Midbrain (tissue), 1 donor: ENCODE measurements at regions not wholly inside any gene's neighbourhood (a gene's known extent, or its start where the extent isn't known, plus 50 kb on each side); places are given as distances from the start of the nearest gene placed in this dataset.

Source experiments
- DNase-seq: peaks from one replicate; lab custom pipeline; 2025; lab: John Stamatoyannopoulos, UW

DNA sequence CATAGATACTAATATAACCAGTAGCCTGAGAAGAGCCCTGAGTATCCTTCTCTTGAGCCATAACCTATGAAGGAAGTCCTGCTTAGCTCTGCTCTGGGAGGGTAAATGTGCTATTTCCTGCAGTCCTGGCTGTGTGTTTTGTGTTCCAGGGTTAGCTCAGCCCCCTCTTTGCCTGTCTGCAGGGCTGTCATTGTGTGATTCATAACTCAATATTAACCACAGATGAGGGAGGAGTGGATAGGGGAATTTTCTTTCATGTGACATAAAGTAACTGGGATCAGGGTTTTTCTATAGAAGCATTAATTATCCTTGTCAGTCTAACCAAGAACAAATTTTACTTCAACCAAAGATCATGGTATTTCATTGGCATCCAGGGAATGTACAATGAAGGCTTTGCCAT lies 183.3 kb upstream of the ZBTB20 start:
- no peak for DNase-seq

DNA sequence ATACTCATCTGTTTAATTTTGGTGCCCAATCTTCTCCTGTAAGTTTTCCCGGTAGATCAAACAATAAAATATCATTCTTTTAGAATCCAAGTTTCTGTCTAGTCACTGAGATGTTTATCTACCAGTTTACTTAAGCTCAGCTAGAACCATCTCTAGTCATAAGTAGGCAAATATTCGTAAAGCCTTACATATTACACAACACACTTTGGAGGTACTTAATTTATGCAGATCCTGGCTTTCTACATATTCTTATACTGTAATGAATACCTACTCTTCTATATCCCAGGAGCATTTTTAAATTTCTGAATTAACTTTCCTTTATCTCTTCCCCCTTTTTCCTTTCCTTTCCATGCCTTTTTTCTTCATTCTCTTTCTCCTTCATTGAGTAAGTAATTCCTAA lies 185.9 kb upstream of the ZBTB20 start:
- DNase-seq, result no peak

DNA sequence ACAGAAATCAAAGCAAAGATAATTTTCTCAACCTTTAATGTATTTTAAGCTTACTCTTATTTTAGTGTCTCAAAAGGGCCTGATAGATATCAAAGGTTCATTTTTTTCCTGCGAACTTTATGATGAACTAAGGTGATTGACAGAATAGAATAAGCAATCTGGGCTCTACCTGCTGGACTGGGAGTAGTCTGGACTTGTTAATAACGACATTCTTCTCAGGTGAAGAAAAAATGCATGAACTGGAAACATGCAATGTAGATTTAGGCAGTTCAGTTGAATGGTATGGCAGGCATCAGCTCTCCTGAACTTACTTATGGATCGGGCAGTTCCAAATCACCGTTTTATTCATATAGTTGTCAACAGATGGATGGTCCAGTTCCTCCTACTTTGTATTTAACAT lies 189.7 kb upstream of the ZBTB20 start:
- DNase-seq, result no peak

DNA sequence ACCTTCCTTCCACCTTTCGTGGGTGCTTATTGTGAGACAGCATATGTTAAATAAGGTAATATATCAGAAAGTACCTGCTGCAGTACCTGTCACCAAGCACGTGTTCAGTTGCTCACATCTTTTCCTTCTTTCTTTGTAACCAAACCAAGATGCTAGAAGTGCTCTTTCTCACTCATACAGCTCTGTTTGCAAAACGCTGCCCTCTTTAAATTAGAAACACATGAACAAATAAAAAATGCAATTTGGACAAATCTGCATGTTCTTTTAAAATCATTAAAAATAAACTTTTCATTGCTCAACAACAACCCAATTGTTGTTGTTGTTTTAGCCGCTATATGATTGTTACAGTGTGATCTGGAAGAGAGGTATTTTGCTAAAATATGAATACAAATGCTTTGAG lies 193.5 kb upstream of the ZBTB20 start:
- DNase-seq, result no peak

DNA sequence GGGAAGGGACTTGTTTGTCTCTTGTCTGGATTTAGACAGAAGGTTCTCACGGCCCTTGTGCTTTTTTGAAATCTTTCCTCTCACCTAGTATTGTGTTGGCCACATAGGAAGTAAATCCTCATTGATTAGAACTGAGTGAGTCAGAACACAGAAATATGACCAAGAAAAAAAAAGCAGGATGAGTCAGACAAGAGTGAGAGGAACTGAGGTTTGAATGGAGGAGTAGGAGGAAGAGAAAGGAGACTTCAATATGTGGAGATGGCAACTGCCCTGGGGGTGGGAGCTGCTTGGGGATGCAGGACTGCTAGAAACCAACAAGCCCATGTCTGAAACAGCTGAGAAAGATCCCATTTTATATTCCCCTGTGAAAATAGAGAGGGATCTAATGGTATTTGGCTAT lies 194.1 kb upstream of the ZBTB20 start:
- DNase-seq, result no peak

DNA sequence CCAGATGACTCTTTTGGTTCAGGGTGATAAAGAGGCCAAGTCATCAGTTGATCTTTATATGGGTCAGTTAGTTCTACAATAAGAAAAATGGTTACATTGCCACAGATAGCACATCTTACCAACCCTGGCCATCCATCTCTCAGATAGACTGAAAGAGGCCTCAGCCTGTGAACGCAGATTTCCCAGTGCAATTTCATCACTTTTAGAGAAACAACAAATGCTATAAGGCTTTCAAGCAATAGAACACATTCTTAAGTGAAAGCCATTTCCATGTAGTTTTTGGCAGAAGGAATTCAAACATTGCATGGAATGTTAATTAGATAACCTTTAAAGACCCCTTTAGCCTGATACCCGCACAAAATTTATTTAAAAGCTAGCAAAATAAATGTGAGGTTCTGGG lies 200.6 kb upstream of the ZBTB20 start:
- DNase-seq, result no peak

DNA sequence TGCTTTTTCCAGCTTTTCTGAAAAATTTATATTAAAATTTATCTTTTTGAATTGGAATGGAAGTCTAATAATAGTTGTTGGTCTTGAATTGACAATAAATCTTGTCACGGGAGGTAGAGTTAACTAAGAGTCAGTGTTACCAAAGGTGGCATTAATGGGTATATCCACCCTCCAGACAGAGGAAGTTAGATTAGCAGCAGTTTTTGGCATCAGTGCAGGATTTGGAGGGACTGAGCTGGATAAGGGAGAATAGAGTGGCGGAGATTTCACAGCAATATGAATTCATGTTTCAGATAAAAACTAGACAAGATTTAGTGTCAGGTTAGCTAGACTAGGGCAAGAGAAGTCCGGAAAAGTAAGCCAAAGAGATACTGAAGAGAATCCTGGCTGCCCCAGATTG lies 201.3 kb upstream of the ZBTB20 start:
- no peak for DNase-seq

DNA sequence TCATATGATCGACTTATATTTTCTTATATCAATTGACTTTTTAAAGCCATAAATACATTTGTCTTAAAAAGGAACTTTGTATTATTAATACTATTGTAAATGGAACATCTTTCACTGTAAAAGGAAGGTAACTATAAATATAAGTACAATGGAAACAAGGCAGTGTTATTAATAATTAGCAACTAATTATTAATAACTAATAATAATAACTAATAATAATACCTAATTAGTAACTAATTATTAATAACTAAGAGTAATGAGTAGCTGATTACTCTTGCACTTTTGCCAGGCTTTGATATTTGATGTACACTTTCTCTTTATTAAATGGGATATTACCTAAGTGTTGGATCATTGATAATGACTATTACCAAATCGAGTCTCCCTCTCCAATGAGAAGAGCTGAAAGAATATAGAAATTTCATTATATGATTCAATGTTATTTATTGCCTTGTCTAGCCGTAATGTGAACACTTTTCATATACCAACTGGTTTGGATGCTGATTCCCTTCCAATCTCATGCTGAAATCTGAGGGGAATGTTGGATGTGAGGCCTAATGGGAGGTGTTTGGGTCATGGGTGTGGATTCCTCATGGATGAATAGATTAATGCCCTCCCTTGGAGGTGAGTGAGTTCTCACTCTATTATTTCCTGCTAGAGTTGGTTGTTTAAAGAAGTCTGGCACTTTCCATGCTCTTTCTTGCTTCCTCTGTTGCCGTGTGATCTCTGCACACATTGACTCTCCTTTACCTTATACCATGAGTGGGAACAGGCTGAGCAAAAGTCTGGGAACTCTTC lies 202.1 kb upstream of the ZBTB20 start:
- no peak for DNase-seq

DNA sequence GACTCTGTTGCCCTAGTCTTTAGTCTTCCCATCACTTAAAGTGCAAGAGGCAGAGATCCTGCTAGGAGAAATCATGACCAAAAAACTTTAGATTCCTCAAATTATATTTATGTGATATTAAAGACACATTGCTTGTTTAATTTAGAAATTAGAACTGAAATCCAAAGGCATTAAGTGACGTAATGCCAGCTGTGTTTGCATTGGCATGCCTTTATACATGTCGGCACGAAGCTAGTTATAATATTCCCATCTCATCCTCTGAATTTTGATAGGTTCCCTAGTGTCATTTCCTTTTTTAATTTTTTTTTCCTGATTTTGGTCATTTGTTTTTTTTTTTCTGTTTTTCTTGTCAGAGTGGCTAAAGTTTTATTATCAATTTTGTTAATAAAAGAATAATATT lies 203.5 kb upstream of the ZBTB20 start:
- no peak for DNase-seq

DNA sequence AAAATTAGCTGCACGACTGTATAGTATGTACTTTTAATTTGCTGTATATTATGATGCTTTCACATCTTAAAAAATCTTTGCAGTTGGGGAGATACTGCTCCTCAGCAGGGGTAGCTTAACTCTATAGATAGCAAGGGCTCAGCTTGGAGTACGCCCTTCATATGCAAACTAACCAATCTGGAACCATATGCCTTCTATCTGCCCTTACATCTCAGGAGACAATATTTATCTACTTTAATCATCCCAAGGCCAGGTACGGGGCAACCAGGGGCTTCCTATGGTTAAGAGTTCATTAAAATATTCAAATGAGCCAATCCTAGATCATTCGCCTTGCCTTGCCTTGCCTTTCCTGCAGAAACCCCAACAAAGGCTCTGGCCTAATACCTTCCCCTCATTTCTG lies 204.1 kb upstream of the ZBTB20 start:
- DNase-seq, result no peak

DNA sequence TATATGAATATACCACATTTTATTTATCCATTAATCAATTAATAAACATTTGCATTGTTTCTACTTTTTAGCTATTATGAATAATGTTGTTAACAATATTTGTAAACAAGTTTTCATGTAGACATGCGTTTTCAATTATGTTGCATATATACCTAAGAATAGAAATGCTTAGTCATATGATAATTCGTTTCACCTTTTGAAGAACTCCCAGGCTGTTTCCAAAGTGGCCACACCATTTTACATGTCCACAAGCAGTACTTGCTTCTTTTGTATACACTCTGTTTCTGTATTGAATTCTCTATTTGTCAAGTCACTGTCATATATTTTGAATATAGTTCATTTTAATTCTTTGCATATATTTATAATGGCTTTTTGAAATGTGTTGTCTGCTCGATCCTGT lies 206.9 kb upstream of the ZBTB20 start:
- DNase-seq, result no peak

DNA sequence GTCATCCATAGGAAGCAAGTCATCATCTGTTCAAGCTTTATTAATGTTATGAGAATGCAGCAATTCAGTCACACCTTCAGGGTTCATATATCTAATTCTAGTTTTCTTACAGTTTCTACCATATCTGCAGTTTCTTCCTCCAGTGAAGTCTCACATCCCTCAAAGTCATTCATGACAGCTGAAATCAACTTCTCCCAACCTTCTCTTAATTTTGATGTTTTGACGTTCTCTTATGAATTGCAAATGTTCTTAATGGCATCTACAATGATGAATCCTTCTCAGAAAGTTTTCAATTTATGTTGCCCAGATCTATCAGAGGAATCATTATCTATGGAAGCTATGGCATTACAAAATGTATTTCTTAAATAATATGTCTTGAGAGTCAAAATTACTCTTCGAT lies 210.4 kb upstream of the ZBTB20 start:
- DNase-seq, result no peak

DNA sequence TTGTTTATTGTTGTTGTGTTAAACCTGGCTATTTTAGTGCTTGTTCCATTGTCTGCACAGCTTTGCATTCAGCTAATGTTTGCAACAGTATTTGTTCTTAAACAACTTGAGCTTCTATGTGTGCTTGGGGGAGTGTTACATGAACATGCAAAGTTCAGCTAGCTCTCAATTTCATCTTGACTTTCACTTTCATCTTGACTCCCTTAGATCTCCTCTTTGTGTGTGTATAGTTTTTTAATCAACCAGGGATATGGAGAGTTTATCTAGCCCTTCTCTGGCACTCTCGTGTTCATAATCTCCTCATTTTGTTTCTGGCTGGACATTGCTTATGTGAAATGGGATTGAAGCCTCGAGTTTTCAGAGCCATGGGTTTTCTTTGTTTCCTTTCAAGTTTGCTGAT lies 212.4 kb upstream of the ZBTB20 start:
- no peak for DNase-seq

DNA sequence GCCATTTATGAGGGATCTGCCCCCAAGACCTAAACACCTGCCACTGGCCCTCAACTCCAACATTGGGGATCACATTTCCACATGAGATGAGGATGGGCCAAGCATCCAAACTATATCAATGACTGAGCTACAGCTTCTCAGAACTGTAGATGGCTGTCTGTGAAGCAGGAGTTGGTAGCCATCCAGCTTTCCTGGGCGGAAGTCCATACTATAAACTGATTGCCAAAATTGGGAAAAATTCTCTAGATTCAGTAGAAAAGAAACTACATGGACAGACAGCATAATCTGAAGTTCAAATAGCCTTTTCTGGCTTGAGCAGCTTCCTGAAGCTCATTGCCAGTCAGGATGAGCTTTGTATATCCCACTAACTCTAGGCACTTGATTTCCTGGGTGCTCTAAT lies 214.7 kb upstream of the ZBTB20 start:
- no peak for DNase-seq

DNA sequence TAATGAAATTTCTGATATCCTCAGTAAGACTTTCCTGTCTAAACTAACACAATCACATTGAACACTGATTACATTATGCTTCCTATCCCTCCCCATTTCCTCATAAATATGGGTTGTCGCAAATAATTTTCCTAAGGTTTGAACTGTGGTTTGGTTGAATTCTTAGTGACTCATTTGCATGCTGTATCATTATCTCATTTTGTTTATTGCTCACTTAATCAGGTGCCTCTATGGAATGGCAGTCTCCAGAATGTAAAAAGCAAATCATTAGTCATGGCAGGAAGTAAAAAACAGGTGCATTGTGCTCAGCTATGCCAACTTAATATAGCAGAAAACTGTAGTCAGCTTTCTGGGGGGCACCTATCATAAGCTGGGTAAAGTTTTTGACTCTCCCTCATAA lies 216.0 kb upstream of the ZBTB20 start:
- DNase-seq, result no peak

DNA sequence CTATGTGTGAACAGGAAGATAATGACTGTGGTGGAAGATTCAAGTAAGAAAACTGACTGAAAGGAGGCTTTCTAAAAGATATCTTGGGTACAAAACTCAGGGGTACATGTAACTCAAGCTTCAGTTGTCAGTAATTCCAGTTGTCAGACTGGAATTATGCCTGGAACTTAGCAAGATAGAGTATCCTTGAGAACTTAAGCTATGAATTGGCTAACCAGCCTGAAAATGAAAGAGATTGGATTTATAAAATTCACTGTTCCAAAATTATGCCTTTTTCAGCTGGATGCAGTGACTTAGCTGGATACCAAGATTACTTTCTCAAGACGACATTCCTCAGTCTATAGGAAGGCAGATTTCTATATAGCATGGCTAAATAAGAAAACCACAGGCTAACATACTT lies 221.9 kb upstream of the ZBTB20 start:
- DNase-seq, result no peak

DNA sequence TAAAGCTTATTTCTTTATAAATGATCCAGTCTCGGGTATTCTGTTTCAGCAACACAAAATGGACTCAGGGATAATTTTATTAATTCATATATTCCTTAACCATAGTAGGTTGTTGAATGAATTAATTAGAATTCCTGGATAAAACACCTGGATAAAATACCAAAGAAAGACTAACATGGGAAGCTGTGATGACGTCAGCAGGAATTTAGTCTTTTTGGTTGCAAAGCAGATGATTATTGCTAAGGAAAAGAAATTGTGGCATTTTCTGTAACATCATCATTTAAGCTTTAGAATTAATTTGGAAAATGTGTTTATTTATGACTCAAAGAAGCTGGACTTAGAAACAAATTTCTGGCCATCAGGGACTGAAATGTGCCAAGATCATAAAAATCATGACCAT lies 228.3 kb upstream of the ZBTB20 start:
- DNase-seq, result no peak

DNA sequence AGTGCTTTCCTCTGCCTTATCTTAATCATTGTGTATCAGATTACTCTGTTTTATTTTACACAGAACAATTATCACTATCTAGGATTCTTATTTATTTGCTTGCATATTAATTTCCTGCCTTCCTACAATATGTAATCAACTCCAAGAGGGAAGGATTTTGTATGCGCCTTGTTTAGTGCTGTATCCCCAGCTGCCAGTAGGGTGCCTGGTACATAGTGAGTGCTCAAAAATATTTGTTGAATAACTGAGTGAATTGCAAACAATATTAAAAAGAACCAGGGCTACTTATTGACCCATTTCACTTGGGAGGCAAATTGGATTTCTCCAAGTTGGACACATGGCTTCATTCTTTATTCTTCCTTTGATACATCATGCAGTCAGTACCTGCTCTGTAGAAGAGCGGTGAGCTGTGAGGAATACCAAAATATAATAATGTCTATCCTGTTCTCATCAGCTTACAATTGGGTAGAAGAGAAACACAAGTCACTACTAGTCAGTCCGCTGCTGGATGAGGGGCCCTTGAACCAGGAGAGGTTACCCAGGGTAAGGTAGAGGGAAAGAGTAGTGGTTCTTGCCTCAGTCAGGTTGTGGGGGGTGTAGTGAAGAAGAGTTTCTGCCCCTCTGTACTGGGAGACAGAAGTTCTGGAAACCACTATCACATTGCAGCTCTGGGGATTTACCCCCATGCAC lies 233.9 kb upstream of the ZBTB20 start:
- DNase-seq, result no peak

DNA sequence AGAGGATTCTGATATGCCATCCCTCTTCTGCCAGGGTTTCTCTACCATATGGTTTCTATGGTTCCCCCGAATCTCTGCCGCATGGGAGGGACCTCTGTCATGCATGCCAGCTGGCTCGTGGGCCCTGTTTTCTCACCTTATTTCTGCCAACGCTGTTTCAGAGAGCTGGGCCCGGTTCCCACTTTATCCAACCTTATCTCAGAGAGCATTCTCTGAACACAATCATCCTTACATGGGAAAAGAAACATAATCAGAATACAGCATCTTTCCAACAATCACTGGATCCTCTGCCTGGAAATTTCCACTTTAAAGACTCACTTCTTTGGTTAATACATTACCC lies 234.5 kb upstream of the ZBTB20 start:
- DNase-seq, result no peak

DNA sequence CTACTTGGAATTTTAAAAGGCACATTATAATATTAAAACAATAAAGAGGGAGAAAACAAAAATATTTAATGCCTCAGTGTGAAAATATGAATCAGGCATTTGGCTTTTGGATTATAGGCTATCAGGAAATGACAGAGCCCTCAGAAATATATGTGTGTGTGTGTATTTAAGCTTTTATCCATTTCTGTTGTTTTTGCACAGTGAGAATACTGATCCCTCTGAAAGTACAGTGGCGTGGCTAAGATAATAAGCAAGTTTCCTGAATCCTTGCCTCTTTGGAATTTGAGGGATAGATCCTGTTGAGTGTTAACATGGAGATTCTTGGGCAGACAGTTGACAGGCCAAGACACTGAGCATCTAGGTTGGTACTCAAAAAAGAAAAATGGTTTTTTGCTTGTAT lies 234.8 kb upstream of the ZBTB20 start:
- no peak for DNase-seq

DNA sequence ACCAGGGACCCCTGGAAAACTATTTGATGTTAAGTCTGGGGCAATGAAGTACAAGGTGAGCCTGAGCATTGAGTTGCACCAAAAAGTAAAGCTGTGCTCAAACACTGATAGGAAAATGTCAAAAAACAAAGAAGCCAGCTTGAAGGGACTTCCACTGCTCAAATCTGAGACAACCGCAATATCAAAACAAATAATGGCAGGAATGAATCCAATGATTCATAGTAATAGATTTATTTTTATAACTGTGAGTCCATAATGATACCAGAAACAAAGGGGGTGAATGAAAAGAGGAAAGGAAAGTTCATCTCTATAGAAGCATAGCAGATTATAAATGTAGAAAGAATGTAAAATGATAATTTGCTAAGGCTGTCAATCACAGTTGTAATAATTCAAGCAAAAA lies 237.3 kb upstream of the ZBTB20 start:
- DNase-seq, result no peak

DNA sequence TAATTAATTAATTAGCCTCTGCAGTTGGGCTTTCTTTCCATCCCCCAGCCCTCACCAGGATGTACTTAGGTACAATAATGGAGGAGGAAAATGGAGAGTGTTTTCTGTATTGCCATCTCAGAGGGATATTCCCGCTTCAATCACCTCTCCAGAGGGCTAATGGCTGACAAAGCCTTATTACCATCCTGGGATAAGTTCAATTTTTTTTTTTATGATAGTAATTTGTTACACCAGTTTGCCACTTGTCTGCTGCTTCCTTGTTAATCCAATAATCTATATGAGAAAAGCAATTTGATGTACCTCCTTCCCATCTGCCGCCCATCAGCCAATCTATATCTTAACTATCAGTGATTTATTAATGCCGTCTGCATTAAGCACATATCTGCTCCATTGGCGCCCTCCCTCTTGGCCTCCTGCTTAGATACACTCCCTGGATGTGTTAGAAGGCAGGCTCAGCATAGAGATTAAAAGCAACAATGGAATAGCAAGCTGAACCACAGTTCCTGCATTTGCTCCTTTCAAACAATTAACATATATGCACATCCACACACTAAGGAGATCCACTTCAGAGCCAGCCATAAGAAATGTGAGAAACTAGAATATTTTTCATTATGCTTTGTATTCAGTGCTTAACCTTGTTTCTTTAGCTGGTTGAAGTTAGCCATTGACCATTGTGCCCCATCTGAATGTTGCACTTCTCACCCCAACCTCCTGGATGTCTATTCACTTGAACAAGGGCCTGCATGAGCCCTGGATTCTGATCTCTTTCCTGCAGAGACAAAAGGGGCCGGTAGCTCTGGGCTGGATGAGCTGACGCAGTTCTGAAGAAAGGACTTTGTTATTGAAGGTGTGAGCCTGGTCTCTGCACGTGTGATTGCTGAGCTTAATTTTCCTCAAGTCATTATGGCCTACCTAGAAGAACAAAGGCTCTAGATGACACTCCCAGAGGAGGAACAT lies 237.3 kb upstream of the GAP43 start:
- DNase-seq, result no peak

DNA sequence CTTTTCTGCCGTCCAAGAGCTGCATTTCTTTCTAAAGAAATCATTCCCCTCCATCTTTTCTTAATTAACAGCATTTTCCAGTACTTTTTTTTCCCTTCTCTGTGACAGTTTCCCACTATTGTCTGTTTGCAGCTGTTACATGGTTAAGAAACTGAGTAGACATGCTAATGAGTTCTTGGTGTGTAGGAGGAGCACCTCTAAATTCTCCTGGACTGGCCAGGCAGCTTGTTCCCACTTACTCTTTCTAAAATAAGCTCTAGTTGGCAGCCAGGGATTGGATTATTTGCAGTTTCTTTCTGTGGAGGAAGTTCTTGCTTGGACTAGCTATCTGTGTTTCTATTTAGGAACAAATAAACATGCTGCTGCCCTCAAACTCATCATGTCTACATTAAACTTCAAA lies 235.1 kb upstream of the GAP43 start:
- DNase-seq, result no peak
